Hematopoietic multipotent progenitor cell treated with erythropoietin and hydrocortisone succinate and interleukin-3 and kit ligand, for 6 days (in vitro differentiated cells): ENCODE measurements at regions not wholly inside any gene's neighbourhood (a gene's known extent, or its start where the extent isn't known, plus 50 kb on each side); places are given as distances from the start of the nearest gene placed in this dataset.

Experiments
- DNase-seq: peaks from one replicate; pipeline ENCODE4 v3.0.0-alpha.2; 2015

GRCh38 chr14:42145766-42146165 lies 539.1 kb downstream of the LRFN5 start:
- DNase-seq, result no peak

- no peak for DNase-seq
Observed at GRCh38 chr14:42143114-42143513, 536.4 kb downstream of the LRFN5 start.

- no peak for DNase-seq
Observed at GRCh38 chr14:42141328-42141727, 534.7 kb downstream of the LRFN5 start.

- no peak for DNase-seq
Observed at GRCh38 chr14:42140831-42141279, 534.2 kb downstream of the LRFN5 start.

GRCh38 chr14:42140001-42140400 lies 533.3 kb downstream of the LRFN5 start:
- DNase-seq, result no peak

- DNase-seq, result no peak
Observed at GRCh38 chr14:42138406-42138805, 531.7 kb downstream of the LRFN5 start.

- no peak for DNase-seq
Observed at GRCh38 chr14:42130815-42131214, 524.1 kb downstream of the LRFN5 start.

GRCh38 chr14:42123526-42123925 lies 516.9 kb downstream of the LRFN5 start:
- no peak for DNase-seq

GRCh38 chr14:42113358-42114069 lies 506.8 kb downstream of the LRFN5 start:
- no peak for DNase-seq

GRCh38 chr14:42112108-42112507 lies 505.4 kb downstream of the LRFN5 start:
- DNase-seq, result no peak

- DNase-seq, result no peak
Observed at GRCh38 chr14:42111355-42111754, 504.7 kb downstream of the LRFN5 start.

- DNase-seq, result peak; percentile 41
Observed at GRCh38 chr14:42110167-42110566, 503.5 kb downstream of the LRFN5 start.

- DNase-seq, result no peak
Observed at GRCh38 chr14:42095155-42095554, 488.5 kb downstream of the LRFN5 start.

- no peak for DNase-seq
Observed at GRCh38 chr14:42090122-42090521, 483.4 kb downstream of the LRFN5 start.

- DNase-seq, result no peak
Observed at GRCh38 chr14:42079911-42080310, 473.2 kb downstream of the LRFN5 start.

GRCh38 chr14:42078345-42078744 lies 471.7 kb downstream of the LRFN5 start:
- DNase-seq, result no peak

GRCh38 chr14:42070031-42070430 lies 463.4 kb downstream of the LRFN5 start:
- DNase-seq, result no peak

GRCh38 chr14:42057111-42057510 lies 450.4 kb downstream of the LRFN5 start:
- DNase-seq, result no peak

GRCh38 chr14:42047421-42048055 lies 440.9 kb downstream of the LRFN5 start:
- DNase-seq, result no peak

- no peak for DNase-seq
Observed at GRCh38 chr14:42045383-42045782, 438.7 kb downstream of the LRFN5 start.

- no peak for DNase-seq
Observed at GRCh38 chr14:42028607-42029006, 421.9 kb downstream of the LRFN5 start.

- DNase-seq, result no peak
Observed at GRCh38 chr14:42027271-42027670, 420.6 kb downstream of the LRFN5 start.

- no peak for DNase-seq
Observed at GRCh38 chr14:42023452-42023851, 416.8 kb downstream of the LRFN5 start.

GRCh38 chr14:42014301-42014700 lies 407.6 kb downstream of the LRFN5 start:
- DNase-seq, result no peak

GRCh38 chr14:42013559-42013958 lies 406.9 kb downstream of the LRFN5 start:
- DNase-seq, result no peak
